PC-9 (cell line): ENCODE measurements at regions not wholly inside any gene's neighbourhood (a gene's known extent, or its start where the extent isn't known, plus 50 kb on each side); places are given as distances from the start of the nearest gene placed in this dataset.

Source experiments
- BruUV-seq: library from RNA; stranded (reverse); fragments of 400-500 nt; replicated peaks from 2 replicates; lab custom pipeline; 2021; lab: Mats Ljungman, UMichigan
- CTCF ChIA-PET: fragments of 300-600 bp; sonication (Branson Sonifier 250); formaldehyde crosslinking; loops from one replicate; lab custom pipeline; 2022; ENCODE audit warnings: antibody characterized with exemption; lab: Charles Lee
- POLR2A ChIA-PET: fragments of 300-600 bp; sonication (Branson Sonifier 250); formaldehyde crosslinking; loops from one replicate; lab custom pipeline; 2022; ENCODE audit warnings: antibody characterized with exemption; ENCODE audit not compliant: unreplicated experiment; lab: Charles Lee
- DNase-seq, 2 experiments: peaks; one replicate each; pipeline versions ENCODE4 v3.0.0 to v3.0.0-alpha.2; 2015 to 2022; ENCODE audit warnings: mixed read lengths in 1 of 2
- H2AFZ ChIP-seq: fragments of 200-600 bp; sonication (generic); 2 replicates; pipeline ENCODE4 v1.8.1; 2017; ENCODE audit warnings: antibody characterized with exemption
- H3F3A ChIP-seq: fragments of 200-600 bp; sonication (generic); 2 replicates; pipeline ENCODE4 v1.8.1; 2017; ENCODE audit warnings: antibody characterized with exemption, mild to moderate bottlenecking, low read depth; ENCODE audit not compliant: insufficient read depth
- H3K27ac ChIP-seq: fragments of 200-600 bp; sonication (generic); 2 replicates; pipeline ENCODE4 v1.6.1; 2016; ENCODE audit warnings: mixed run types
- H3K27me3 ChIP-seq: fragments of 200-600 bp; sonication (generic); 2 replicates; pipeline ENCODE4 v1.6.1; 2016; ENCODE audit warnings: low read depth, mixed run types; ENCODE audit not compliant: insufficient read depth
- H3K36me3 ChIP-seq: fragments of 200-600 bp; sonication (generic); 2 replicates; pipeline ENCODE4 v1.6.1; 2016; ENCODE audit warnings: low read depth, mixed run types
- H3K4me1 ChIP-seq: fragments of 200-600 bp; sonication (generic); replicated peaks from 2 replicates; pipeline ENCODE4 v1.6.1; 2016; ENCODE audit warnings: mixed run types; ENCODE audit not compliant: insufficient read depth
- H3K4me2 ChIP-seq: fragments of 200-600 bp; sonication (generic); 2 replicates; pipeline ENCODE4 v1.6.1; 2017; ENCODE audit warnings: mixed run types
- H3K4me3 ChIP-seq: fragments of 200-600 bp; sonication (generic); 2 replicates; pipeline ENCODE4 v1.6.1; 2016; ENCODE audit warnings: mixed run types
- H3K79me2 ChIP-seq: fragments of 200-600 bp; sonication (generic); 2 replicates; pipeline ENCODE4 v1.6.1; 2017; ENCODE audit warnings: low read depth, mixed run types
- H3K9me2 ChIP-seq: fragments of 200-600 bp; sonication (generic); 2 replicates; pipeline ENCODE4 v1.8.1; 2017; ENCODE audit warnings: mild to moderate bottlenecking; ENCODE audit not compliant: insufficient read depth
- H3K9me3 ChIP-seq: fragments of 200-600 bp; sonication (generic); 2 replicates; pipeline ENCODE4 v1.8.1; 2016; ENCODE audit warnings: low read depth; ENCODE audit not compliant: insufficient read depth
- H4K20me1 ChIP-seq: fragments of 200-600 bp; sonication (generic); 2 replicates; pipeline ENCODE4 v1.8.1; 2017; ENCODE audit not compliant: insufficient read depth
- CTCF ChIP-seq: fragments of 200-600 bp; sonication (generic); conservative IDR thresholded peaks from 2 replicates; pipeline ENCODE4 v1.6.1; 2017; ENCODE audit warnings: mixed run types, antibody characterized with exemption, mild to moderate bottlenecking, moderate library complexity
- EZH2 ChIP-seq: fragments of 200-600 bp; sonication (generic); IDR thresholded peaks from 2 replicates; pipeline ENCODE4 v1.8.0; 2017; ENCODE audit warnings: antibody characterized with exemption, low read depth
- intact Hi-C: fragments of 100-400 bp; cut with micrococcal nuclease; formaldehyde crosslinking; loops from one replicate; pipeline ENCODE4 v1.10.0; 2022; ENCODE audit not compliant: unreplicated experiment

GRCh38 chr5:21173036-21173435 lies 1185.0 kb upstream of the CDH18 start:
- Histone ChIP-seq H4K20me1 (no peaks in the 10 kb centered on the region), H3K4me1 (0 out of 2 replicates have a peak, but pooled peaks cover 5% of the 10 kb centered on the region), H3K4me2 (no peak overlapping the region), H3K9me3 (no peaks in the 10 kb centered on the region), H3K9me2 (no peaks in the 10 kb centered on the region), H2AFZ (no peak overlapping the region), H3K27me3 (no peaks in the 10 kb centered on the region), H3K27ac (no peak overlapping the region), H3K36me3 (no peaks in the 10 kb centered on the region), H3F3A (no peaks in the 10 kb centered on the region), H3K4me3 (no peak overlapping the region), H3K79me2 (no peaks in the 10 kb centered on the region)
- no TSS peak for BruUV-seq
- TF ChIP-seq EZH2 (no peak), CTCF (no peak)
- POLR2A ChIA-PET = no interaction called here
- CTCF ChIA-PET = no interaction called here
- intact Hi-C loops = no loop called here
- DNase-seq = no peak

GRCh38 chr5:21171038-21171437 lies 1183.0 kb upstream of the CDH18 start:
- Histone ChIP-seq H3K9me3 (no peaks in the 10 kb centered on the region), H3K36me3 (no peaks in the 10 kb centered on the region), H3K4me1 (0 out of 2 replicates have a peak, but pooled peaks cover 5% of the 10 kb centered on the region), H3K4me2 (no peak overlapping the region), H3K27me3 (no peaks in the 10 kb centered on the region), H3F3A (no peaks in the 10 kb centered on the region), H2AFZ (no peak overlapping the region), H3K79me2 (no peaks in the 10 kb centered on the region), H3K4me3 (no peak overlapping the region), H3K27ac (no peak overlapping the region), H3K9me2 (no peaks in the 10 kb centered on the region), H4K20me1 (no peaks in the 10 kb centered on the region)
- DNase-seq = no peak
- BruUV-seq = no TSS peak
- CTCF ChIA-PET = no interaction called here
- TF ChIP-seq EZH2 = no peak
- intact Hi-C loops = no loop called here
- POLR2A ChIA-PET = no interaction called here

GRCh38 chr5:21168557-21168956 lies 1180.6 kb upstream of the CDH18 start:
- H3K4me3 ChIP-seq = no peak overlapping the region
- H3K4me1 ChIP-seq = 0 out of 2 replicates have a peak, but pooled peaks cover 5% of the 10 kb centered on the region
- intact Hi-C loops = no loop called here
- H3F3A ChIP-seq = no peaks in the 10 kb centered on the region
- H3K9me2 ChIP-seq = no peaks in the 10 kb centered on the region
- TF ChIP-seq EZH2 = no peak
- TF ChIP-seq CTCF = no peak
- H2AFZ ChIP-seq = no peak overlapping the region
- no peak overlapping the region for H3K27ac ChIP-seq
- DNase-seq = no peak
- no peaks in the 10 kb centered on the region for H3K36me3 ChIP-seq
- POLR2A ChIA-PET = no interaction called here
- H3K79me2 ChIP-seq = no peaks in the 10 kb centered on the region
- H4K20me1 ChIP-seq = no peaks in the 10 kb centered on the region
- CTCF ChIA-PET = no interaction called here
- no peaks in the 10 kb centered on the region for H3K27me3 ChIP-seq
- H3K9me3 ChIP-seq = no peaks in the 10 kb centered on the region
- no TSS peak for BruUV-seq
- no peak overlapping the region for H3K4me2 ChIP-seq

- TF ChIP-seq EZH2 = no peak
- no peak for TF ChIP-seq CTCF
- Histone ChIP-seq H3K4me1 (no peaks in the 10 kb centered on the region), H4K20me1 (no peaks in the 10 kb centered on the region), H3F3A (no peaks in the 10 kb centered on the region), H2AFZ (no peak overlapping the region), H3K9me3 (no peaks in the 10 kb centered on the region), H3K36me3 (no peaks in the 10 kb centered on the region), H3K4me2 (no peak overlapping the region), H3K9me2 (peaks cover 4% of the 10 kb centered on the region; the same call in 1 of the 2 replicates), H3K27ac (no peak overlapping the region), H3K27me3 (no peaks in the 10 kb centered on the region), H3K79me2 (no peaks in the 10 kb centered on the region), H3K4me3 (no peak overlapping the region)
- ChIA-PET POLR2A (no interaction called here), CTCF (no interaction called here)
- BruUV-seq = no TSS peak
- DNase-seq = no peak
- intact Hi-C loops = no loop called here
Measured at GRCh38 chr5:21165344-21165743, 1177.3 kb upstream of the CDH18 start.
